ENCODE measurements at regions not wholly inside any gene's neighbourhood (a gene's known extent, or its start where the extent isn't known, plus 50 kb on each side); places are given as distances from the start of the nearest gene placed in this dataset.

DNA sequence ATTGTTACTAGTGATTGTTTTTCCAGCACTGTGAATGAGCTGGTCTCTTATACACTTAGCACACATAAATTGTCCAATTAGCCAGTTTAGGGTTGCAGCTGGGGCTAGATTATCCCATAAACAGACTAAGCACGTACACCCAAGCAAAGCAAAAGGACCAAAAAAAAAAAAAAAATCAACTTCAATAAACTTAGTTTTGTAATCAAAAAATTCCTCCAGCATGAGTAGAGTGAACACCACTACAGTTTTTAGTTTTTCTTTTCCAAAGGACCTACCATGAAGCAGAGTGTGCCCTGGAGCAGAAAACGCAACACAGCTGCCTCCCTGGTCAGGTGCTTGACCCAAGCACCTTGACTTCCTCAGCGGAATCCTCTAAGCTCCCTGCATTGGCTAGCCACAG lies 249.4 kb upstream of the SLC14A2 start:
- H3K79me2 ChIP-seq (ENCODE audit: low read length): no peaks in the 10 kb centered on the region
- intact Hi-C loops (cut with micrococcal nuclease): no loop called here
- TF ChIP-seq EZH2phosphoT487 (IDR thresholded peaks at IDR 0.05; ENCODE audit: borderline replicate concordance, low read length): no peak
- TF ChIP-seq, protein P1, sequence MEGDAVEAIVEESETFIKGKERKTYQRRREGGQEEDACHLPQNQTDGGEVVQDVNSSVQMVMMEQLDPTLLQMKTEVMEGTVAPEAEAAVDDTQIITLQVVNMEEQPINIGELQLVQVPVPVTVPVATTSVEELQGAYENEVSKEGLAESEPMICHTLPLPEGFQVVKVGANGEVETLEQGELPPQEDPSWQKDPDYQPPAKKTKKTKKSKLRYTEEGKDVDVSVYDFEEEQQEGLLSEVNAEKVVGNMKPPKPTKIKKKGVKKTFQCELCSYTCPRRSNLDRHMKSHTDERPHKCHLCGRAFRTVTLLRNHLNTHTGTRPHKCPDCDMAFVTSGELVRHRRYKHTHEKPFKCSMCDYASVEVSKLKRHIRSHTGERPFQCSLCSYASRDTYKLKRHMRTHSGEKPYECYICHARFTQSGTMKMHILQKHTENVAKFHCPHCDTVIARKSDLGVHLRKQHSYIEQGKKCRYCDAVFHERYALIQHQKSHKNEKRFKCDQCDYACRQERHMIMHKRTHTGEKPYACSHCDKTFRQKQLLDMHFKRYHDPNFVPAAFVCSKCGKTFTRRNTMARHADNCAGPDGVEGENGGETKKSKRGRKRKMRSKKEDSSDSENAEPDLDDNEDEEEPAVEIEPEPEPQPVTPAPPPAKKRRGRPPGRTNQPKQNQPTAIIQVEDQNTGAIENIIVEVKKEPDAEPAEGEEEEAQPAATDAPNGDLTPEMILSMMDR (conservative IDR thresholded peaks at IDR 0.05; ENCODE audit: low read depth, low read length): no peak
- no peaks in the 10 kb centered on the region for H3K9me3 ChIP-seq (ENCODE audit: low read length)
- no peak overlapping the region for H2AFZ ChIP-seq (ENCODE audit: low read length)
- no peak overlapping the region for H3K4me3 ChIP-seq (ENCODE audit: low read length)
- H3K36me3 ChIP-seq (ENCODE audit: low read depth, low read length): no peaks in the 10 kb centered on the region
- no peaks in the 10 kb centered on the region for H3F3A ChIP-seq (ENCODE audit: low read length, unreplicated experiment)
- CTCF ChIA-PET: no interaction called here
- no peaks in the 10 kb centered on the region for H3K9me2 ChIP-seq (replicated peaks; ENCODE audit: low read length)
- POLR2A ChIA-PET (ENCODE audit: unreplicated experiment): interaction anchor here (0.6 kb wide), 1 partner anchor 41 kb away, joined by 3 read pairs; no protein-coding TSS in a partner anchor
- no peak for DNase-seq
- H3K4me1 ChIP-seq (ENCODE audit: insufficient read depth, low read length): no peaks in the 10 kb centered on the region
- no peak overlapping the region for H3K27ac ChIP-seq (ENCODE audit: low read length)
- no peaks in the 10 kb centered on the region for H4K20me1 ChIP-seq (ENCODE audit: low read length)
- H3K4me2 ChIP-seq (ENCODE audit: low read length): no peak overlapping the region
- H3K9ac ChIP-seq (ENCODE audit: low read length): no peak overlapping the region
- H3K27me3 ChIP-seq (ENCODE audit: low read length): no peaks in the 10 kb centered on the region
- no TSS peak for BruUV-seq (replicated peaks)
- no peak for ATAC-seq

DNA sequence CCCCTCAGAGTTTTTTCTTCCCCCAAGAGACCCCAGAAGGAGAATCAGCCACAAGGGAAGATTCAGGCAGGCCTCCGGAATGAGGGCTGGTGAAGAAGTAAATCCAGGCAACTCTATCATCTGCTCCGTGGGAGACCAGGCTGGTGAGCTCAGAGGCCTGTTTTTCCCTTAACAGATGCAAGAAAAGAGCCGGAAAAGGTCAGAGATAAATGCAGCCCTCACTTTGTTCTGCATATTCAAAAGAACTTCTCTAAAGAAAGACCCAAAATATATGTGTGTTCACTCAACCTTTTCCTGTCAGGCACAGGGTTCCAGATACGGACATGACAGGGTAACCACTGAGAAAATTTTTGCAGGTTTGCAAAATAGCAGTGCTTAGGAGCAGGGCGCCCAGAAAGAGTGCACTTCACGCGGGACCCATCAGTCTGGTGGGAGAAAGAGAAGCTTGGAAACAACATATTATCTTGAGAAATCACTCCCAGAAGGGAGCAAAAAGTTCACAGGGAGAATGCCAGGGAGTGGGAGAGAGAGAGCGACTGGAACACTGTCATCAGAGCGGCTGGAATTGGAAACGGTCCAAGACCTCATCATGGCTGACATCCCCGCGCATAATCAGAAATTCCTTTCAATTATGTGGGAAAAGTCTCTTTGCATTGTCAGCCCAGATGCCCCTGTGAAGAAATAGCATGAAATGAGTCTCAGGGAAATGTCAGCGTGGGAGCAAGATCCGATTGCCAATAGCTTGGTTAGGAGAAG lies 244.8 kb upstream of the SLC14A2 start:
- ChIA-PET CTCF (no interaction called here), POLR2A (ENCODE audit: unreplicated experiment) (no interaction called here)
- Histone ChIP-seq H3K4me3 (ENCODE audit: low read length) (no peak overlapping the region), H3K27ac (ENCODE audit: low read length) (no peak overlapping the region), H3F3A (ENCODE audit: low read length, unreplicated experiment) (no peaks in the 10 kb centered on the region), H4K20me1 (ENCODE audit: low read length) (no peaks in the 10 kb centered on the region), H3K4me2 (ENCODE audit: low read length) (no peak overlapping the region), H3K4me1 (ENCODE audit: insufficient read depth, low read length) (peaks cover 9% of the 10 kb centered on the region), H3K36me3 (ENCODE audit: low read depth, low read length) (no peaks in the 10 kb centered on the region), H3K27me3 (ENCODE audit: low read length) (no peaks in the 10 kb centered on the region), H3K79me2 (ENCODE audit: low read length) (no peaks in the 10 kb centered on the region), H2AFZ (ENCODE audit: low read length) (no peak overlapping the region), H3K9ac (ENCODE audit: low read length) (no peak overlapping the region), H3K9me2 (replicated peaks; ENCODE audit: low read length) (no peaks in the 10 kb centered on the region), H3K9me3 (ENCODE audit: low read length) (no peaks in the 10 kb centered on the region)
- TF ChIP-seq, protein P1 (conservative IDR thresholded peaks at IDR 0.05; ENCODE audit: low read depth, low read length): no peak
- TF ChIP-seq EZH2phosphoT487 (IDR thresholded peaks at IDR 0.05; ENCODE audit: borderline replicate concordance, low read length): no peak
- intact Hi-C loops (cut with micrococcal nuclease): no loop called here
- BruUV-seq (replicated peaks): no TSS peak
- DNase-seq (no peak), ATAC-seq (no peak)

DNA sequence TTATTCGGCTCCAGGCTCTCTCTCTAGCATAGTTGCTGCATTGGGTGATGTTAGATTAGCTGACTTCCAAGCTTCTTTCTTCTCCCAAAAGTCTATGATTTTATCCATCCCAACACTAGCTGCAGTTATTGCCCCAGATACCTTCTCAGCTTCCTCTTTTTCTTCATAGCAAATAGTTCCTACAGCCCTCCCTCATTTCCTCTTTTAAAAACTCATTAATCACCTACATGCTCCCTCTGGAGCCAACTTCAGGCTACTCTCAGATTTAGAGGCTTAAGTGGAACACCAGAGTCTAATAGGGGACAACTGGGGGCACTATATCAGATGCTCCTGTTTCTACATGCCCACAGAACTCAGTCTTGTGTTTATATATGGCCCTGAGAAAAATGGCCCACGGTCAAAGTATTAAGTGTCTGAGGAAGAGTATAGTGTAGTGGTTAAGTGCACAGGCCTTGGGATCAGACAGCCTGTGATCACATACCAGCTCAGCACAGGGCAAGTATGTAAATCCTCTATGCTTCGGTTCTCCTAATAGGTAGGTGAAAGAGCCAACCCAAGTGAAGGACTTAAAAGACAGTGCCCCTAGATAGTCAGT lies 241.9 kb upstream of the SLC14A2 start:
- Histone ChIP-seq H3K9ac (ENCODE audit: low read length) (no peak overlapping the region), H3K36me3 (ENCODE audit: low read depth, low read length) (no peaks in the 10 kb centered on the region), H3K79me2 (ENCODE audit: low read length) (no peaks in the 10 kb centered on the region), H2AFZ (ENCODE audit: low read length) (no peak overlapping the region), H3K4me1 (ENCODE audit: insufficient read depth, low read length) (peaks cover 22% of the 10 kb centered on the region), H3K4me2 (ENCODE audit: low read length) (no peak overlapping the region), H3K4me3 (ENCODE audit: low read length) (no peak overlapping the region), H3K9me3 (ENCODE audit: low read length) (no peaks in the 10 kb centered on the region), H3K27me3 (ENCODE audit: low read length) (no peaks in the 10 kb centered on the region), H3F3A (ENCODE audit: low read length, unreplicated experiment) (no peaks in the 10 kb centered on the region), H4K20me1 (ENCODE audit: low read length) (no peaks in the 10 kb centered on the region), H3K9me2 (replicated peaks; ENCODE audit: low read length) (no peaks in the 10 kb centered on the region), H3K27ac (ENCODE audit: low read length) (no peak overlapping the region)
- ChIA-PET CTCF (no interaction called here), POLR2A (ENCODE audit: unreplicated experiment) (no interaction called here)
- no TSS peak for BruUV-seq (replicated peaks)
- intact Hi-C loops (cut with micrococcal nuclease): no loop called here
- no peak for DNase-seq
- TF ChIP-seq EZH2 (IDR thresholded peaks at IDR 0.05; ENCODE audit: low read length, unreplicated experiment): no peak
- no peak for TF ChIP-seq EZH2phosphoT487 (IDR thresholded peaks at IDR 0.05; ENCODE audit: borderline replicate concordance, low read length)
- TF ChIP-seq, protein P1 (conservative IDR thresholded peaks at IDR 0.05; ENCODE audit: low read depth, low read length): no peak
- ATAC-seq: no peak

Data from PC-3 (cell line).